GM19467 (cell line): ENCODE measurements at regions not wholly inside any gene's neighbourhood (a gene's known extent, or its start where the extent isn't known, plus 50 kb on each side); places are given as distances from the start of the nearest gene placed in this dataset.
A peak's percentile ranks its signal among the peaks of the same experiment; 100 is the strongest.

Experiments used
- ATAC-seq: cut with Tn5 transposase; IDR thresholded peaks from one replicate; pipeline ENCODE4 v1.9.1; 2021; ENCODE audit warnings: mild to moderate bottlenecking, moderate library complexity; ENCODE audit not compliant: unreplicated experiment

GRCh38 chr6:144710207-144710606 lies 425.1 kb downstream of the UTRN start:
- ATAC-seq, result no peak

- no peak for ATAC-seq
These were observed 426.5 kb downstream of the UTRN start for GRCh38 chr6:144711661-144712060.

- no peak for ATAC-seq
These were observed 427.4 kb downstream of the UTRN start for GRCh38 chr6:144712541-144712940.

- no peak for ATAC-seq
These were observed 429.0 kb downstream of the UTRN start for GRCh38 chr6:144714021-144714712.

- peak; percentile 54 for ATAC-seq
These were observed 430.2 kb downstream of the UTRN start for GRCh38 chr6:144715344-144715743.

GRCh38 chr6:144718431-144718830 lies 433.3 kb downstream of the UTRN start:
- no peak for ATAC-seq

GRCh38 chr6:144721232-144721631 lies 436.1 kb downstream of the UTRN start:
- ATAC-seq, result no peak

GRCh38 chr6:144722154-144722737 lies 437.1 kb downstream of the UTRN start:
- ATAC-seq, result no peak

GRCh38 chr6:144722925-144723324 lies 437.8 kb downstream of the UTRN start:
- ATAC-seq, result no peak

- ATAC-seq, result no peak
These were observed 438.3 kb downstream of the UTRN start for GRCh38 chr6:144723431-144723830.

- ATAC-seq, result no peak
These were observed 439.7 kb downstream of the UTRN start for GRCh38 chr6:144724818-144725217.

GRCh38 chr6:144725736-144726522 lies 440.8 kb downstream of the UTRN start:
- ATAC-seq, result peak; percentile 43

- ATAC-seq, result no peak
These were observed 443.7 kb downstream of the UTRN start for GRCh38 chr6:144728804-144729203.

GRCh38 chr6:144729502-144729901 lies 444.4 kb downstream of the UTRN start:
- ATAC-seq, result peak; percentile 57

- ATAC-seq, result peak; percentile 31
These were observed 445.0 kb downstream of the UTRN start for GRCh38 chr6:144730088-144730645.

GRCh38 chr6:144731229-144731628 lies 446.1 kb downstream of the UTRN start:
- no peak for ATAC-seq

GRCh38 chr6:144736763-144737162 lies 451.6 kb downstream of the UTRN start:
- ATAC-seq, result no peak

- no peak for ATAC-seq
These were observed 452.9 kb downstream of the UTRN start for GRCh38 chr6:144737998-144738397.

GRCh38 chr6:144739873-144740272 lies 454.7 kb downstream of the UTRN start:
- no peak for ATAC-seq

GRCh38 chr6:144741659-144742058 lies 456.5 kb downstream of the UTRN start:
- no peak for ATAC-seq

- no peak for ATAC-seq
These were observed 457.6 kb downstream of the UTRN start for GRCh38 chr6:144742779-144743178.

GRCh38 chr6:144744720-144745119 lies 459.6 kb downstream of the UTRN start:
- ATAC-seq, result no peak
